ENCODE measurements at regions not wholly inside any gene's neighbourhood (a gene's known extent, or its start where the extent isn't known, plus 50 kb on each side); places are given as distances from the start of the nearest gene placed in this dataset.

DNA sequence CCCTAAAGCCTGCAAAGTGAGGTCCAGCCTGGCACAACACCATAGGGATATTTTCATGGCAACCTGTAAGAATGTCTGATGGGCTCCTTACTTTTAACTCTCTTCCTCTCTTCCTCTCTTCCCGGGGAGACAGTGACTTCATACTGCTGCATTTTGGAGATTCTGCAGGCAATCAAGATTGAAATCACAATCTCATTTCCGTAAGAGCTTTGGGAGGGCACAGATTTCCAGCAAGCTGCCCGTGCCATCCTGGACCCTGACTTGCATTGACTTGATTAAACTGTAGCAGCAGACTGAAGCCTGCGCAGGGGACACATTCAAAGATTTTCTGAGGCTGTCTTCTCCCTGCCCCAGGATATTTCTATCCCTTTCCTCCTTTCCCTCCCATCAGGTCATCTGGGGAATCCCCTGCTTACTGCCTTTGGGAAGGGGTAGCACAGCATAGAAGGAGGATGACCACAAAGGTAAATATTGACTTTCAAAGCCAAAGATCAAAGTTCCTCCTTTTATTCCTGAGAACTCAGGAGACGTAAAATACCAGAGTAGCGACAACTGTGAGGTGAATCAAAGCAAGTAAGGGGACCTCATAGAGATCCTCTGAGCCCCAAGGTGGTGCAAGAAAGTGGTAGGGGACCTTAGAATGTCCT is 504.0 kb upstream of the ARID1B start:
- no peak for TF ChIP-seq EZH2phosphoT487 (IDR thresholded peaks at IDR 0.05; ENCODE audit: low read depth)
- TF ChIP-seq, protein P1, sequence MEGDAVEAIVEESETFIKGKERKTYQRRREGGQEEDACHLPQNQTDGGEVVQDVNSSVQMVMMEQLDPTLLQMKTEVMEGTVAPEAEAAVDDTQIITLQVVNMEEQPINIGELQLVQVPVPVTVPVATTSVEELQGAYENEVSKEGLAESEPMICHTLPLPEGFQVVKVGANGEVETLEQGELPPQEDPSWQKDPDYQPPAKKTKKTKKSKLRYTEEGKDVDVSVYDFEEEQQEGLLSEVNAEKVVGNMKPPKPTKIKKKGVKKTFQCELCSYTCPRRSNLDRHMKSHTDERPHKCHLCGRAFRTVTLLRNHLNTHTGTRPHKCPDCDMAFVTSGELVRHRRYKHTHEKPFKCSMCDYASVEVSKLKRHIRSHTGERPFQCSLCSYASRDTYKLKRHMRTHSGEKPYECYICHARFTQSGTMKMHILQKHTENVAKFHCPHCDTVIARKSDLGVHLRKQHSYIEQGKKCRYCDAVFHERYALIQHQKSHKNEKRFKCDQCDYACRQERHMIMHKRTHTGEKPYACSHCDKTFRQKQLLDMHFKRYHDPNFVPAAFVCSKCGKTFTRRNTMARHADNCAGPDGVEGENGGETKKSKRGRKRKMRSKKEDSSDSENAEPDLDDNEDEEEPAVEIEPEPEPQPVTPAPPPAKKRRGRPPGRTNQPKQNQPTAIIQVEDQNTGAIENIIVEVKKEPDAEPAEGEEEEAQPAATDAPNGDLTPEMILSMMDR (IDR thresholded peaks at IDR 0.05; ENCODE audit: low read depth, low read length), result no peak
